GM12891 (cell line): ENCODE measurements at regions not wholly inside any gene's neighbourhood (a gene's known extent, or its start where the extent isn't known, plus 50 kb on each side); places are given as distances from the start of the nearest gene placed in this dataset.

Experiments
- POLR2A ChIP-seq: IDR thresholded peaks from 2 replicates; pipeline ENCODE4 v1.6.1; 2011; ENCODE audit warnings: low read depth, low read length, control low read depth
- POLR2AphosphoS5 ChIP-seq: IDR thresholded peaks from 2 replicates; pipeline ENCODE4 v1.6.1; 2011; ENCODE audit warnings: low read depth, low read length, control low read depth
- SPI1 ChIP-seq: IDR thresholded peaks from 2 replicates; pipeline ENCODE4 v1.6.1; 2011; ENCODE audit warnings: low read depth, low read length, control low read depth
- TAF1 ChIP-seq: IDR thresholded peaks from 2 replicates; pipeline ENCODE4 v1.6.1; 2011; ENCODE audit warnings: low read depth, low read length, control low read depth

DNA sequence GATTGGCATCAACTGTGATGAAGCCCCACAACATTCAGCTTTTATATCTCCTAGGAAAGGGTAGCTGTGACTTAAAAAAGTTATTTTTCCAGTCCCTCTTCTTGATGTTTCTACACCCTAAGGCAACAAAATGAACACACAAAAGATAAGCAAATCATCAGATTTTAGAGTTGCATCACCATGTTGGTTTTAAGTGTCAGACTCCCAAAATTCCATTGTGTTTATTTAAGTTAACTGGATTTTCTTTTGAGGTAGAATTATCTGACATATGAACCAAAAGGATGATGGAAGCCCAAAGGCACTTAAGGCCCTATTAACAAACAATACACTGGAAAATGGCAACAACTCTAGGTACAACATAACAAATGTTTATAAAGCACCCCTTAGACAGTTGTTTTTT lies 261.7 kb upstream of the SLC39A10 start:
- no peak for TF ChIP-seq POLR2A
- no peak for TF ChIP-seq POLR2AphosphoS5
- TF ChIP-seq TAF1 = no peak
- TF ChIP-seq SPI1 = no peak
